ENCODE measurements at regions not wholly inside any gene's neighbourhood (a gene's known extent, or its start where the extent isn't known, plus 50 kb on each side); places are given as distances from the start of the nearest gene placed in this dataset.

GRCh38 chr12:126558219-126558618 is 1493.0 kb downstream of the AACS start:
- H3K27ac Mint-ChIP-seq, result no peak overlapping the region
- H3K23me2 ChIP-seq (ENCODE audit: insufficient read length, low read depth, low read length, poor library complexity, severe bottlenecking), result no peaks in the 10 kb centered on the region
- WGBS (ENCODE audit: extremely low coverage, insufficient read length, low lambda C conversion rate), result no CpG with 5 or more reads among the region's 2 CpGs

More at GRCh38 chr12:126558219-126558618, 1493.0 kb downstream of the AACS start:
- Histone ChIP-seq H2AFZ (ENCODE audit: low read length) (no peak overlapping the region), H4K8ac (replicated peaks; ENCODE audit: insufficient read length, low read depth, low read length) (no peak overlapping the region), H3K9ac (ENCODE audit: extremely low read depth, insufficient read length, low read length) (no peak overlapping the region), H2BK12ac (ENCODE audit: insufficient read length, low read depth, low read length) (no peak overlapping the region), H2AK5ac (ENCODE audit: insufficient read length, low read length) (no peak overlapping the region), H3K27me3 (ENCODE audit: insufficient read depth, low read length) (no peaks in the 10 kb centered on the region), H4K91ac (ENCODE audit: insufficient read length, low read depth, low read length) (no peak overlapping the region), H3K23ac (ENCODE audit: insufficient read length, low read depth, low read length) (no peak overlapping the region), H2BK20ac (ENCODE audit: low read depth, low read length, poor library complexity, severe bottlenecking) (no peak overlapping the region), H4K20me1 (ENCODE audit: control insufficient read depth, insufficient read depth, insufficient read length) (no peaks in the 10 kb centered on the region), H4K5ac (ENCODE audit: insufficient read length, low read depth, low read length) (no peak overlapping the region), H3K4ac (ENCODE audit: low read depth, low read length) (no peak overlapping the region), H3K14ac (ENCODE audit: insufficient read depth, low read length) (no peak overlapping the region), H3K9me3 (ENCODE audit: control insufficient read depth, low read depth, low read length) (no peaks in the 10 kb centered on the region), H2BK15ac (ENCODE audit: low read depth, low read length) (no peak overlapping the region), H3K4me2 (ENCODE audit: insufficient read depth, insufficient read length, low read length) (no peak overlapping the region), H3K4me1 (ENCODE audit: insufficient read depth, low read length) (no peaks in the 10 kb centered on the region; the same call in 1 of the 2 replicates), H3K79me2 (ENCODE audit: insufficient read depth, low read length) (no peaks in the 10 kb centered on the region), H3K79me1 (ENCODE audit: insufficient read depth, low read depth, low read length, poor library complexity, severe bottlenecking) (no peaks in the 10 kb centered on the region), H3K56ac (ENCODE audit: insufficient read length, low read depth, low read length) (no peak overlapping the region), H3K18ac (ENCODE audit: insufficient read length, low read depth, low read length) (no peak overlapping the region), H3K27ac (ENCODE audit: insufficient read length, low read depth, low read length) (no peak overlapping the region), H3T11ph (ENCODE audit: low read length) (no peak overlapping the region), H2BK120ac (ENCODE audit: low read depth, low read length, poor library complexity, severe bottlenecking) (no peak overlapping the region), H2BK5ac (ENCODE audit: insufficient read length, low read length) (no peak overlapping the region)
- peaks cover 28 to 29% of the 10 kb centered on the region in 2 experiments for H3K4me1 Mint-ChIP-seq
- no peak for DNase-seq
- no peak overlapping the region for H3K4me3 Mint-ChIP-seq
- peaks cover 0 to 5% of the 10 kb centered on the region in 2 experiments; a peak in 1 of 5 replicates for H3K9me3 Mint-ChIP-seq
- peaks cover 0 to 4% (median 0%) of the 10 kb centered on the region in 3 experiments; a peak in 1 of 7 replicates for H3K36me3 Mint-ChIP-seq (ENCODE audit: insufficient read depth in 1 of 3, low read depth in 3 of 3)
- H3K27me3 Mint-ChIP-seq (ENCODE audit: low read depth), result peaks cover 7% of the 10 kb centered on the region
- no peak for TF ChIP-seq CTCF (conservative IDR thresholded peaks at IDR 0.05)

All from H9 (cell line).